A673 (cell line): ENCODE measurements at regions not wholly inside any gene's neighbourhood (a gene's known extent, or its start where the extent isn't known, plus 50 kb on each side); places are given as distances from the start of the nearest gene placed in this dataset.

Experiments
- CTCF ChIP-seq: fragments of 300-800, 200-600 bp; sonication (generic); conservative IDR thresholded peaks from 2 replicates; pipeline ENCODE4 v1.5.1; 2017; ENCODE audit warnings: low read depth, mild to moderate bottlenecking, antibody characterized with exemption, low read length, moderate library complexity, mixed read lengths
- EZH2 ChIP-seq: fragments of 200-600 bp; sonication (generic); IDR thresholded peaks from 2 replicates; pipeline ENCODE4 v1.6.1; 2017; ENCODE audit warnings: borderline replicate concordance, low read depth, mild to moderate bottlenecking, mixed read lengths, antibody characterized with exemption, low read length; ENCODE audit not compliant: poor library complexity, severe bottlenecking

GRCh38 chr7:32415936-32416335, 74.2 kb downstream of the LSM5 start:
- TF ChIP-seq EZH2 (no peak), CTCF (no peak)
